HL-60 (cell line): ENCODE measurements at regions not wholly inside any gene's neighbourhood (a gene's known extent, or its start where the extent isn't known, plus 50 kb on each side); places are given as distances from the start of the nearest gene placed in this dataset.

Experiments
- DNase-seq, 2 experiments: peaks; one replicate each; pipeline ENCODE4 v3.0.0-alpha.2; 2010 to 2020; ENCODE audit warnings: low read depth in 1 of 2, low spot score in 1 of 2
- H3K27ac ChIP-seq: fragments of 250-450 bp; sonication (Bioruptor Pico); replicated peaks from 2 replicates; pipeline ENCODE4 v1.5.1; 2020; ENCODE audit warnings: mild to moderate bottlenecking, moderate library complexity
- H3K27me3 ChIP-seq: fragments of 250-450 bp; sonication (Bioruptor Pico); 2 replicates; pipeline ENCODE4 v1.5.1; 2021; ENCODE audit warnings: mild to moderate bottlenecking, moderate library complexity; ENCODE audit not compliant: insufficient read depth, poor library complexity, severe bottlenecking
- H3K4me3 ChIP-seq: replicated peaks from 2 replicates; pipeline ENCODE4 v1.5.1; 2011; ENCODE audit warnings: mild to moderate bottlenecking, control low read depth, low read length; ENCODE audit not compliant: insufficient read depth
- CTCF ChIP-seq: IDR thresholded peaks from one replicate; pipeline ENCODE4 v1.5.1; 2011; ENCODE audit warnings: low read length, control low read depth, inconsistent platforms; ENCODE audit not compliant: insufficient read depth
- GABPA ChIP-seq: IDR thresholded peaks from 2 replicates; pipeline ENCODE4 v1.6.1; 2012; ENCODE audit warnings: low read depth
- POLR2AphosphoS5 ChIP-seq: IDR thresholded peaks from 2 replicates; pipeline ENCODE4 v1.6.1; 2012; ENCODE audit warnings: low read depth
- REST ChIP-seq: IDR thresholded peaks from 2 replicates; pipeline ENCODE4 v1.6.1; 2012; ENCODE audit warnings: low read depth; ENCODE audit not compliant: insufficient replicate concordance
- SPI1 ChIP-seq: IDR thresholded peaks from 2 replicates; pipeline ENCODE4 v1.6.1; 2012; ENCODE audit warnings: low read depth, mild to moderate bottlenecking, borderline replicate concordance

DNA sequence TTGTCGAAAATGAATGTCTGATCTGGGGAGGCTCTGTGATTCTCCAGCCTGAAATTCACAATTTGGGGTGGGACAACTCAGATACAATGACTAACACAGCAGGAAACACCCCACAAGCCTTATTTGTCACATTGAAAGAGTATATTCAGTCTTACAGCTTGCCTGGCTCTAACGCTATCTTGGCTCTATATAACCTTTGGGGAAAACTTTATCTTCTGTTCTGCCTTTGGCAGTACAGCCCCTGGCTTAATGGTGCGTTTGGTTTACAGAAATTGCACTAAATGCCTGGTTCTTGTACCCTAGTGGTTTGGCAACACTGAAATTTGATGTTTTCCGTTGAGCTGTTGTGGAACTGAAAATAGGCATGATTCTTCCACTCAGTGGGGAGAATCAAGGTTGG, 178.1 kb upstream of the VEGFC start:
- Histone ChIP-seq H3K27me3 (no peaks in the 10 kb centered on the region), H3K27ac (no peak overlapping the region), H3K4me3 (no peak overlapping the region)
- no peak for TF ChIP-seq REST
- no peak for TF ChIP-seq GABPA
- no peak for TF ChIP-seq POLR2AphosphoS5
- TF ChIP-seq SPI1: no peak
- no peak for TF ChIP-seq CTCF
- no peak for DNase-seq

GRCh38 chr4:176971576-176972115, 178.9 kb upstream of the VEGFC start:
- H3K27ac ChIP-seq: no peak overlapping the region
- no peak for DNase-seq
- H3K4me3 ChIP-seq: no peak overlapping the region
- TF ChIP-seq REST: no peak
- no peaks in the 10 kb centered on the region for H3K27me3 ChIP-seq

- no peaks in the 10 kb centered on the region for H3K27me3 ChIP-seq
- H3K4me3 ChIP-seq: no peak overlapping the region
- no peak overlapping the region for H3K27ac ChIP-seq
- DNase-seq: no peak
- TF ChIP-seq REST: no peak
- no peak for TF ChIP-seq POLR2AphosphoS5
- TF ChIP-seq GABPA: no peak
- no peak for TF ChIP-seq CTCF
- TF ChIP-seq SPI1: no peak
Measured at GRCh38 chr4:176979416-176979815, 186.7 kb upstream of the VEGFC start.

DNA sequence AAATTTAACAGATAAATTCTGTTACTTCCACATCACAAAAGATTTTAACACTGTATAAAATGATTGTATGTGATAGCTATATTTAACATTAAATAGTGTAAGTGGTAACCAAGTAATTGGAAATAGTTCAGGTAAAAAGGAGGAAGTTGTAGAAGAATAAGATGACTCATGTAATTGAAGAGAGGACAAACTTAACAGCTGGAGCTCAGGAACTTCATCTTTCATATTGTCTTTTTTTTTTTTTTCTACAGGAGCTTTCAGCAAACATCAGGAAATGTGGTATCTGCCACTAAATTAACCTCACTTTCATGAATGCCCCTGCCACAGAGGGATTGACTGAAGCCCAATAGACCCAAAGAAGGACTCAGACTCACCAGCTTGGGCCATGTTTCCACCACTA, 188.4 kb upstream of the VEGFC start:
- no peak for DNase-seq
- Histone ChIP-seq H3K4me3 (no peak overlapping the region), H3K27me3 (no peaks in the 10 kb centered on the region), H3K27ac (no peak overlapping the region)
- TF ChIP-seq CTCF (no peak), SPI1 (no peak), GABPA (no peak), REST (no peak), POLR2AphosphoS5 (no peak)
